Body of pancreas (tissue), 4 donors: ENCODE measurements at regions not wholly inside any gene's neighbourhood (a gene's known extent, or its start where the extent isn't known, plus 50 kb on each side); places are given as distances from the start of the nearest gene placed in this dataset.
"Not testable (repeated sequence)": the region's sequence is repeated elsewhere in the genome, so short reads cannot be mapped to it uniquely, and the experiment has no call there.

Source experiments
- ATAC-seq: fragments of 150-250 bp; one replicate; pipeline ENCODE4 v1.9.1; 2016
- DNase-seq, 4 donors: peaks; one replicate each; pipeline ENCODE4 v3.0.0-alpha.2; 2019
- H3K27ac ChIP-seq, 4 donors: fragments of 200-600 bp; sonication (generic); 1 replicate in 3 of 4; 2 replicates in 1 of 4; pipeline versions ENCODE4 v1.5.1 to v1.6.1; 2016 to 2019; ENCODE audit warnings: mild to moderate bottlenecking in 1 of 4, mixed read lengths in 1 of 4, moderate library complexity in 1 of 4
- H3K27me3 ChIP-seq, 2 donors: fragments of 200-600 bp; sonication (generic); one replicate each; pipeline ENCODE4 v1.6.0; 2016; ENCODE audit warnings: mild to moderate bottlenecking in 1 of 2
- H3K36me3 ChIP-seq, 2 donors: fragments of 200-600 bp; sonication (generic); replicated peaks in 1 of 2; 2 replicates each; pipeline ENCODE4 v1.5.1; 2016; ENCODE audit warnings: low read depth in 2 of 2; ENCODE audit not compliant: insufficient read depth in 1 of 2
- H3K4me1 ChIP-seq: fragments of 200-600 bp; sonication (generic); one replicate; pipeline ENCODE4 v1.6.0; 2016
- H3K4me3 ChIP-seq, 2 donors: fragments of 200-600 bp; sonication (generic); 1 replicate in 1 of 2; 2 replicates in 1 of 2; pipeline ENCODE4 v1.5.1; 2016 to 2019
- H3K9me3 ChIP-seq, 3 donors: fragments of 200-600 bp; sonication (generic); 1 replicate in 2 of 3; 2 replicates in 1 of 3; pipeline ENCODE4 v1.5.1; 2016
- CTCF ChIP-seq, 7 experiments: fragments of 450-650 bp in 4 of 7; fragments of 200-600 bp in 3 of 7; sonication (generic) in 3 of 7; IDR thresholded peaks; one replicate each; pipeline ENCODE4 v1.5.1; 2016 to 2019; ENCODE audit warnings: antibody characterized with exemption in 7 of 7
- POLR2A ChIP-seq, 3 donors: fragments of 450-650 bp; IDR thresholded peaks; one replicate each; pipeline ENCODE4 v1.6.1; 2016; ENCODE audit warnings: antibody characterized with exemption in 3 of 3, mild to moderate bottlenecking in 2 of 3
- WGBS, 2 donors: methylation state at CpG; one replicate each; pipeline ENCODE4 v1.1.5; 2017; 5-methylcytosine and 5-hydroxymethylcytosine counted together
- intact Hi-C: fragments of 100-400 bp; cut with DNase I; formaldehyde crosslinking; loops from one replicate; pipeline ENCODE4 v1.15.1; 2023

GRCh38 chr7:115183431-115184057, 261.6 kb downstream of the MDFIC start:
- no peak for ATAC-seq
- Histone ChIP-seq H3K4me1 (peaks cover 5% of the 10 kb centered on the region), H3K27ac (no peak overlapping the region), H3K36me3 (no peaks in the 10 kb centered on the region), H3K27me3 (no peaks in the 10 kb centered on the region), H3K9me3 (no peaks in the 10 kb centered on the region), H3K4me3 (no peak overlapping the region)
- DNase-seq, result no peak
- WGBS, 2 donors, result 84 to 95% methylated on average over 5 of the region's 5 CpGs
- intact Hi-C loops, result no loop called here
- TF ChIP-seq CTCF (IDR thresholded peaks at IDR 0.05) (no peak), POLR2A (IDR thresholded peaks at IDR 0.05) (no peak)

GRCh38 chr7:115178835-115179234, 256.9 kb downstream of the MDFIC start:
- no peaks in the 10 kb centered on the region for H3K27me3 ChIP-seq
- TF ChIP-seq POLR2A (IDR thresholded peaks at IDR 0.05), result no peak
- TF ChIP-seq CTCF (IDR thresholded peaks at IDR 0.05), result no peak
- no peak overlapping the region for H3K27ac ChIP-seq
- intact Hi-C loops, result no loop called here
- no peak overlapping the region for H3K4me3 ChIP-seq
- peaks cover 6% of the 10 kb centered on the region for H3K4me1 ChIP-seq
- WGBS, 2 donors, result 16 to 19% methylated on average over 2 of the region's 2 CpGs
- no peaks in the 10 kb centered on the region for H3K36me3 ChIP-seq
- no peaks in the 10 kb centered on the region for H3K9me3 ChIP-seq
- ATAC-seq (no peak), DNase-seq (no peak)

- H3K4me1 ChIP-seq, result peaks cover 6% of the 10 kb centered on the region
- intact Hi-C loops, result no loop called here
- WGBS, 2 donors, result 88 to 94% methylated on average over 3 of the region's 3 CpGs
- H3K9me3 ChIP-seq, result no peaks in the 10 kb centered on the region
- no peak for DNase-seq
- no peak for TF ChIP-seq CTCF (IDR thresholded peaks at IDR 0.05)
- no peak for TF ChIP-seq POLR2A (IDR thresholded peaks at IDR 0.05)
- no peak for ATAC-seq
- H3K27ac ChIP-seq, result no peak overlapping the region
- H3K36me3 ChIP-seq, result no peaks in the 10 kb centered on the region
- no peak overlapping the region for H3K4me3 ChIP-seq
- H3K27me3 ChIP-seq, result no peaks in the 10 kb centered on the region
Measured at GRCh38 chr7:115177823-115178222, 255.9 kb downstream of the MDFIC start.

- no peak overlapping the region for H3K27ac ChIP-seq
- TF ChIP-seq POLR2A (IDR thresholded peaks at IDR 0.05), result no peak
- no peak for TF ChIP-seq CTCF (IDR thresholded peaks at IDR 0.05)
- intact Hi-C loops, result no loop called here
- 62 to 72% methylated on average over 1 of the region's 1 CpG for WGBS, 2 donors
- H3K27me3 ChIP-seq, result no peaks in the 10 kb centered on the region
- ATAC-seq, result no peak
- H3K4me1 ChIP-seq, result peaks cover 6% of the 10 kb centered on the region
- no peak for DNase-seq
- H3K36me3 ChIP-seq, result no peaks in the 10 kb centered on the region
- H3K4me3 ChIP-seq, result no peak overlapping the region
- no peaks in the 10 kb centered on the region for H3K9me3 ChIP-seq
Measured at GRCh38 chr7:115177103-115177502, 255.2 kb downstream of the MDFIC start.

- ATAC-seq, H3K27ac ChIP-seq, H3K4me3 ChIP-seq, H3K36me3 ChIP-seq, H3K9me3 ChIP-seq, H3K4me1 ChIP-seq, DNase-seq, intact Hi-C loops, H3K27me3 ChIP-seq: not testable (repeated sequence)
- WGBS, 2 donors, result 86 to 92% methylated on average over 8 of the region's 8 CpGs
Measured at GRCh38 chr7:115172397-115172796, 250.5 kb downstream of the MDFIC start.
